NCI-H226 (cell line): ENCODE measurements at regions not wholly inside any gene's neighbourhood (a gene's known extent, or its start where the extent isn't known, plus 50 kb on each side); places are given as distances from the start of the nearest gene placed in this dataset.
"Not testable (repeated sequence)": the region's sequence is repeated elsewhere in the genome, so short reads cannot be mapped to it uniquely, and the experiment has no call there.

Experiments used
- DNase-seq: peaks from one replicate; pipeline ENCODE4 v3.0.0-alpha.2; 2015

DNA sequence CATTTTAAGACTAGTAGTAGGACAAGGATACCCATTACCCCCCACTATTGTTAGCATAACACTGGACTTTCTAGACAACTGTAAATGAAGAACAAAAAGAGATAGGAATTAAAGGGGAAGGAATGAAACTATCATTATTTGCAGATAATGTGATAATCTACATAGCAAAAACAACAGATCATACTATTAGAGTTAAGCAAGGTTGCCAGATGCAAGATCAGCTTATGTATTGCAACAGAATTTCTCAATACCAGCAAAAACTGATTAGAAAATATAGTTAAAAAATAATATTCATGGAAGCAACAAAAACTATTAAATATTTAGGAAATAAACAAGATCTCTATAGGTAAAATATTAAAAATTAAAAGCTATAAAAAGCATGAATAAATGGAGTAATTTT is 194.4 kb upstream of the SPRED2 start:
- DNase-seq: no peak

DNA sequence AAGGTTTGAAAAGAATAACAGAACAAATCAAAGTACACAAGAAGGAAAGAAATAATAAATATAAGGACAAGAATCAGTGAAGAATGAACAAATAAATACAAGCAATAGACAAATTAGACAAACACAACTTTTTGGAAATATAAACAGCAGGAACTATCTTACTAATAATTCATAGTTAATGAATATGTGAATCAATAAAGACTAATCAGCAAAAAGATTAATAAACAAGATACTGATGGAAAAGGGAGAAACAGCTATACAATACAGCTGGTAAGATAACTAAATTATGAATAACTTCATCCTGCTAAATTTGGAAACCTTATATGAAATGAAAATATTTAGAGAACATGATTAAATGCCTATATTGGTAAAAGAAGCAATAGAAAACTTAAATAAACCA is 193.6 kb upstream of the SPRED2 start:
- no peak for DNase-seq

DNA sequence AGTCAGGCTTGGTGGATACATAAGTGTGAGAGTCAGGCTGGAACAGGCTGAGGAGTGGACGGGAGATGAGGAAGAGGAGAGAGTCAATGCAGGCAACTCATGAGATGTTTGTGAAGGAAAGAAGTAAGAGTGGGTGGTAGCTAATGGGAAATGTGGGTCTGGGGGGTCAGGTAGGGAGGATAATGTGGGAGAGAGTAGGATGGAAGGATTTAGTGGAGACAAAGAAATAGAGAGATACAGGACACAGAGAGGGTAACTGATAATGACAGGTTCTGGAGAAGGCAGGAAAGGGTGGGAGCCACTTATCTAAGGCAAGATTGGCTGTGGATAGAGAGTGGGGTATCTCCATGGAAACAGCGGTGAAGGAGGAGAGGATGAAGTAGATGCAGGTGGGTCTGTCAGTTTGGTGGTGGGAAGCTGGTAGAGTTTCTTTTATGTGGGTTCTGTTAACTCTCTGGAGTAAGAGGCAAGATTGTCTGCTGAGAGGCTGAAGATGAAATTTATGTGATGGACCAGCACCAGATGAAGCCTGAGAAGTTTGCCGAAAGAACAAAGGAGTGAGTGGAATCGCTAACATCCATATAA is 190.6 kb upstream of the SPRED2 start:
- no peak for DNase-seq

DNA sequence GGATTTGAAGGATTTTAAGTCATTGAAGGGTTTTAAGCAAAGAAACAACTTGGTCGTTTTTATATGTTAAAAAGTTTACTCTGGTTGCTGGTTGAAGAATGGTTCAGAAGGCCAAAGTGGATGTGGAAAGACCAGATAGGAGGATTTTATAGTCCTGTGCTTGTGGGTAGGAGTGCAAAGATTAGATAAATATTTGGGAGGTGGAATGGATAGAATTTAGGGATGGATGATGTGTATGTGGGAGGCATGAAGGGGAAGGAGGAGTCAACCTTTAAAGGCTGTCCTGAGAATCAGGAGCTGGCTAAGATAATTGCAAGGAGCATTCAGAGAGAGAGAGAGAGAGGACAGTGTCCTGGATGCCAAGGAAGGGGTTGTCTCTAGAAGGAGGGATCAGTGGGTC is 190.1 kb upstream of the SPRED2 start:
- peak; percentile 22 for DNase-seq

DNA sequence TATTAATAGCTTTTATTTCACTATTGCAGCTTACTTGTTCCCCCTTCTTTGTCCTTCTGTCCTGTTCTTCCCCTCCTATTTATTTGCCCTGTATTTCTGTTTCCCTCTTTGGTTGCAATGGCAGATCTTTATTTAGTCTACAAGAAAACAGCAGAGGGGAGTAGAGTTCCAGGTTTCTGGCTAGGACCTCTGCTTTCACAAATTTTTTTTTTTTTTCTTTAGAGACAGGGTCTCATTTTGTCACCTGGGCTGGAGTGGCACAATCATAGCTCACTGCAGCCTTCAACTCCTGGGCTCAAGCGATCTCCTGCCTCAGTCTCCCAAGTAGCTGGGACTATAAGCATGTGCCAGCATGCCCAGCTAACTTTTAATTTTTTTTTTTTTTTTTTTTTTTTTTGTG is 188.1 kb upstream of the SPRED2 start:
- DNase-seq: no peak

DNA sequence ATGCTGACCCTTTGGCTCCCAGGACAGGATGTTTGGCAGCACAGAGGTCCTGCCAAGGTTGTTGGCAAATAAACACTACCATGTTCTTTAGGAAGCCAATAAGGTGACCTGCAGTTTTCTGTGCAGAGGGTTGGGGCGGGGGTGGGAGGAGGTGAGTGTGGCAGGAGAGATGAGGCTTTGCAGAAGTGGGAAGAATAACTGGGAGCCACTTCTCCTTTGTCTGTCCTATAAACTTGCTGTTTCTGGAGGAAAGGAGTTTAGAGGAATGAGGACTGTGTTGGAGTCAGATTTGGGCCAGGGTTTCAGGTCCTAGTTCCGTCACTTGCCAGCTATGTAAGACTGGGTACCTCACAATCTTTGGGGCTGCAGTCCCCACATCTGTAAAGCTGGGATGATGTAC is 187.6 kb upstream of the SPRED2 start:
- no peak for DNase-seq

DNA sequence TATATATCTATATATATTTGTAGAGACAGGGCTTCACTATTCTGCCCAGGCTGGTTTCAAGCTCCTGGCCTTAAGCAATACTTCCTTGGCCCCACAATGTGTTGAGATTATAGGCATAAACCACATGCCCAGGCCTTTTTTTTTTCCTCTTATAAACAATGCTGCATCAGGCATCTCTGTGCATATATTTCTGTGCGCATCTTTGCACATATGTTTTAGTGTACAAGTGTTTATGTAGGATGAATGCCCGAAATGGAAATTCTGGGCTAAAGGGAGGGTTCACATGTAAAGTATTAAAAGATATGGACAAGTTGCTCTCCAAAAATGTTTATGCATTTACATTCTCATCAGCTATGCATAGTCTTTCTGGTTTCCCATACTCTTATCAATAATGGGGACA is 183.2 kb upstream of the SPRED2 start:
- DNase-seq: no peak

DNA sequence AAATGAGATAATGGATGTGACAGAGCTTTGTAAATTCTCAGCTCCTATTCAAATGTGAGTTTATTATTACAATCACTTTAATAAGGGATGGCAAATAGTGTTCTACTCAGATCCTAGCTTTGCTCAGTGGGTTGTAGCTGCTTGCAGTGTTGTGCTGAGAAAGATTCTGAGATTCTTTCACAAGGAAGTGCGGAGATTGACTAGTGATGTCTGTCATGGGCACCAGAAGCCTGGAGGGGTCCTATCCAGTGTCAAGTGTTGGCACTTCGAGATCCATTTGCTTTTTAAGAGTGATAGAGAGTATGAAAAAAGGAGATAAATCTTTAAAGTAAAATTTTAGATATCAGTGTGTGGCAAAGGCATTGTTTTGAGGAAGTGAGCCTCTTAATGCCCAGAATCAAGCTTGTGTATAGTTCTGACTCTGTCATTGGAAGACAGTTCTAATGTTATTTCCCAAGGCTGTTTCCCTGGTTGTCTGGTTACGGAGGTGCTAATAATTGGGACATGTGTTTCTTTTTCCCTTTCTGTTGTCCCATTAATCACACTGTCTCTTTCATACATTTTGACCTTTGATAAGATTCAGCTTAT is 181.7 kb upstream of the SPRED2 start:
- no peak for DNase-seq

DNA sequence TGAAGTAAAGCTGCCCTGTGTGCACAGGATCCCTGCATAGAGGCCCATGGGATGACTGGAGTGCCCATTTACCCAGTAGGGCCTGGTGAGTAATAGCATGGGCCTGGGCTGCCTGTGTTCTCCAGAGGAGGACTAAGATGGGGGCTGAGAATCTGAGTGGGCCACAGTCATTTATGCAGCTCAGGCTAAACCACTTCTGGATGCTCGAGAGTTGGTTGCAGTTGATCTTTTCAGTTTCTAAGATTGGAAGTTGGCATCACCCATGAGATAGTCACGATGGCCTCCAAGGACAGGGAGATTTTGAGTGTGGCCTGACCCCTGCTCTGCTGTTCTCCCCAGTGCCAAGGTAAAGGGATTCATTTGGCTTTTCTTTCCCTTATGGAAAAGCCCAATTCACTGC is 179.1 kb upstream of the SPRED2 start:
- no peak for DNase-seq

DNA sequence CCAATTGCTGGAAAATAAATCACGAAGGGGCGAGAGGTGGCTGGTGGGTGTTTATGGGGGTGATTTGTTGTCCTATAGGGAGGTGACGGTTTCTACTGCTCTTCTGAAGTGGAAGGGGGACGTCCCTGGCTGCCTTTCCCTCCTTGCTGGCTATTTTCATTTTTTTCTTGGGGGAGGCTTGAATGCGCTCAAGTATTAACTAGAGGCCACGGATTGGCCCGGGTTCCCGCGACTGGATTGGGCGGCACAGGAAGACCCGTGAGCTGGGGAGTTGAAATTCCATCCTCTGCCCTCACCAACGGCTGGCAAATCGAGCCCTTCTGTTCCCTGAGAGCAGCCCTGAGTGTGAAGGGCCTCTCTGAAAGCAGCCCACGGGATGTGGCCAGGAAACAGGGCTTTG is 176.5 kb upstream of the SPRED2 start:
- DNase-seq: no peak

DNA sequence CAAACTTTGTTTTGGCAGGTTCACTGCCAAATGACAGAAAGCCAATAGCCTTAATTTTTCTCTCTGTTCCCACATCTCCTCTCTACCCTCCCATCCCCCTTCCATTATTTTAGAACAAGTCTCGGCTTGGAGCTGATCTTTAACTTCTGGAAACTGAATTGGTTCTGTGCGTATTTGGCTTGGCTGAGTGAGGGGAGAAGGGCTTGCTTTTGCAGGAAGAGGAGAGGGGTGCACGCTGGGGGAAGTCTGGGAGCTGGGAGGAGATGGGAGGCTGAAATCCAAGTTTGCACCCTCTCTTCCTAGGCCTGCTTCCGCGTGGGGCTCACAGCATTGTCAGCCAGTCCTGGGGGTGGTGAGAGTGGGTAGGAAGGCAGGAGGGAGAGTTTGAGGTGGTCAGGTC is 176.1 kb upstream of the SPRED2 start:
- DNase-seq: no peak

DNA sequence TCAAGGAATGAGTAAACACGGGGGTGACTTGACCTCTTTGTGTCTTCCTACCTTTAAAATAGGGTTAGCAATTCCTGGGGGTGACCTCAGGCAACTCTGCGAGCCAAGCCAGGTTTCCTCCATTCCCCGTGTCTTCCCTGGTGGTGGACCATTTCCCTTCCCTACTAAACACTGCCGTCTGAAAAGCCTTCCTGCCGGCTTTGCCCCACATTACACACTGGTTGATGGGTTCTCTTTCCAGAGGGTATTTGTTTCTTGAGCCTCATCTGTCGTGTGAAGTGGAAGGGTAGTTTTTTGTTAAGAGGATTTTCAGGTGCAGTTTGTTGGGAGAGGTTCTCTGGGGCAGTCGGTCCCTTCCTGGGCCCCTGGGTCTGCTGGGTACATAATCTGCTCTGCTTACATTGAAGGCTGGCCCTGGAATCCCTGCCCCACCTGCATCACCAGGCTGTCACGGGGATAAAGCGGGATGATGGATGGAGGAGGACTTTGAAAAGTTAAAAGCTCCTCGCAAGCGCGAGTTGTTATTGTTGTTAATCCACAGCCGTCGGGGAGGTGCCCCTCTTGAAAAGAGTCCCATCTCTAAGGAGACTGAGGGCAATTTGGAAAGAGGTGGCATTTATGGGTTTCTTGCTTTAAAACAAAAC is 175.4 kb upstream of the SPRED2 start:
- DNase-seq: no peak

DNA sequence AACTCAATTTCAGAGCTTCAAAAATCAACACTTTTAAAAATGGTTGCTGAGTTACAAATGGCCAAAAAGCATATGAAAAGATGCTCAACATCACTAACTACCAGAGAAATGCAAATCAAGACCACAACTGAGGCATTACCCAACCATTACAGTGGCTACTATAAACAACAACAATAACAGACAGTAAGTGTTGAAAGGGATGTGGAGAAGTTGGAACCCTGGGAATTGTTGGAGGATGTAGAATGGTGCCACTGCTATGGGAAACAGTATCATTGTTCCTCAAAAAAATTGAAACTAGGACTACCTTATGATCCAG is 173.3 kb upstream of the SPRED2 start:
- DNase-seq: no peak

DNA sequence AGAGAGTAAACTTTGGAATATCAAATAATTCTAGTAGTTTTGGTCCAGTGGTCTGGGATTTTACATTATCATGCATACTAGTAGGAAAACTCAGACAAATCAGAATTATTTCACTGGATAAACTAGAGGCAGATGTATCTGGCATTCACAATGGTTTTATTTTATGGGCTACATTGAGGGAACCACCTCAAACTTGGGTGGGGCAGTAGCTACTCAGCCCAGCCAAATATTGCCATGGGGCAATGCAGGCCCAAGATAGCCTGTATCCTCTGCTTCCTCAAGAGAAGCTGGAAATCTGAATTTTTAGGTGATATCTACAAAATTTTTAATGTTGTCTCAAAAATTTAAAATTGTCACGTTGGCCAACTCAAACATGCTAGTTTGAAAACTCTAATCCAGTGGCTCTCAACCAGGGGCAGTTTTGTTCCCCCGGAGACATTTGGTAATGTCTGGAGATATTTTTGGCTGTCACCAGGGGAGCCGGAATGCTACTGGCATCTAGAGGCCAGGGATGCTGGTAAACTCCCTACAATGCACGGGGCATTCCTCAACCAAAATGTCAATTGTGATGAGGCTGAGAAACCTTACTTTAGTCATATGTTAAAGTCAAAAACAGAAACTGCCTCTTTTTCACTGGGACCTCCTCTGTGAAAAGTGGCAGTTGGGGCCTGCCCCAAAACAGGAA is 172.8 kb upstream of the SPRED2 start:
- DNase-seq: no peak

DNA sequence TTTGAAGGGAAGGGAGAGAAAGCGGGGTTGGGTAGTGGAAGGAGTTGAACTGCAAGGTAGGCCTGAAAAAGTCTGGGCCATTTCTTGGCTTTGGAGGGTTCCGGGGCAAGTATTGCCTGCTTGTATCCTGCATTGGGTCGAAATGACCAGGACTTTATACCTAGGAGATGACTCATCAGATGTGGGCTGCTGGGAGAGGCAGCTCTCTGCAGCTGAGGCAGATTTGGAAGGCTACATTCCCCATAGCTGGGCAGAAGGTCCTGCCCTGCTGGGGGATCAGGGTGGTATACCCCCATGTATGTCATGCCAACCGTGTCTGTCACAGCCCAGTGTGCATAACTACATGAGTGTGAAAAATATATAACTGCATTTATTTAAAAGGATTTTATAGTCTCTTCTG is 171.8 kb upstream of the SPRED2 start:
- peak; percentile 28 for DNase-seq

DNA sequence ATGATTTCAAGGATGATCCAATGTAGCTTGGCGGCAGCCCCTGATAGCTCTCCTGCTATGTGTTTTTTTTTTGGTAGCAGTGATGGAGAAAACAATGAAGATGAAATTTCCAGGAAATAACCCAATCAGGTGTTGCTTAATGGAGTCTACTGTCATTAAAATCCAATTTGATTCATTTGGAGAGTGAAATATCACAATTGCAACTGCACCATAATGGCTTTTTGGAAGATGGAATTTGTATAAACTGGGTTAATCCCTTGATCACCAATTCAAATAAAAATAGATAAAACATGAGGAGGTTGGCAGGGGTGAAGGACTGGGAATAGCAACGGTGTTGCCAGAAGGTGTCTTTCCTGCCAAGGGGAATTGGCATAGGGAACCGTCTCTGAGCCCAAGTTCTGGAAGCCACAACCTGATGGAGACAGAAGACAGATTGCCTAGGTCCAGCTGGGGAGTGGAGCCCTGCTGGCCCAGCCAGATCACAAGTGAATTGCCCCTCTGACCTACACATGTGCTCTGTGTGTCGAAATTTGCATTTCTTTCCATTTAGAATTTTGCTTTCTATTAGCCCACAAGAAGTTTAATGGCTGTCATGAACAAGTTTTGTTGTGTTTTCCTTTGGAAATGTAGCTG is 170.3 kb upstream of the SPRED2 start:
- no peak for DNase-seq

DNA sequence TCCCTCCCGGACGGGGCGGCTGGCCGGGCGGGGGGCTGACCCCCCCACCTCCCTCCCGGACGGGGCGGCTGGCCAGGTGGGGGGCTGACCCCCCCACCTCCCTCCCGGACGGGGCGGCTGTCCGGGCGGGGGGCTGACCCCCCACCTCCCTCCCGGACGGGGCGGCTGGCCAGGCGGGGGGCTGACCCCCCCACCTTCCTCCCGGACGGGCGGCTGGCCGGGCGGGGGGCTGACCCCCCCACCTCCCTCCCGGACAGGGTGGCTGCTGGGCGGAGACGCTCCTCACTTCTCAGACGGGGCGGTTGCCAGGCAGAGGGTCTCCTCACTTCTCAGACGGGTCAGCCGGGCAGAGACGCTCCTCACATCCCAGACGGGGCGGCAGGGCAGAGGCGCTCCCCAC is 168.5 kb upstream of the SPRED2 start:
- DNase-seq: not testable (repeated sequence)

DNA sequence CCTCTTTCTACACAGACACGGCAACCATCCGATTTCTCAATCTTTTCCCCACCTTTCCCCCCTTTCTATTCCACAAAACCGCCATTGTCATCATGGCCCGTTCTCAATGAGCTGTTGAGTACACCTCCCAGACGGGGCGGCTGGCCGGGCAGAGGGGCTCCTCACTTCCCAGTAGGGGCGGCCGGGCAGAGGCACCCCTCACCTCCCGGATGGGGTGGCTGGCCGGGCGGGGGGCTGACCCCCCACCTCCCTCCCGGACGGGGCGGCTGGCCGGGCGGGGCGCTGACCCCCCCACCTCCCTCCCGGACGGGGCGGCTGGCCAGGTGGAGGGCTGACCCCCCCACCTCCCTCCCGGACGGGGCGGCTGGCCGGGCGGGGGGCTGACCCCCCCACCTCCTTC is 168.0 kb upstream of the SPRED2 start:
- DNase-seq: not testable (repeated sequence)

DNA sequence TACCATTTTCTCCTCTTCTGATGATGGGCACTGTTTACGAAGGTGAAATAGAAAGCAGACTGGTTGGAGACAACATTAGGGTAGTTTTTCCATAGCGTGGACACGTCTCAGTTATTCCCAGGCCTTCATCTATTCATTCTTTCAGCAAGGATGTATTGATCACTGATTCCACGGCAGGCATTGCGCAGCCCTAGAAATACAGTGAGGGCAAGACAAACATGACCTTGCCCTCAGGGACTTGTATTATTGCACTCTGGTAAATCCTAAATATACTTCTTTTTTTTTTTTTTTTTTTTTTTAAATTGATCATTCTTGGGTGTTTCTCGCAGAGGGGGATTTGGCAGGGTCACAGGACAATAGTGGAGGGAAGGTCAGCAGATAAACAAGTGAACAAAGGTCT is 167.3 kb upstream of the SPRED2 start:
- DNase-seq: no peak

DNA sequence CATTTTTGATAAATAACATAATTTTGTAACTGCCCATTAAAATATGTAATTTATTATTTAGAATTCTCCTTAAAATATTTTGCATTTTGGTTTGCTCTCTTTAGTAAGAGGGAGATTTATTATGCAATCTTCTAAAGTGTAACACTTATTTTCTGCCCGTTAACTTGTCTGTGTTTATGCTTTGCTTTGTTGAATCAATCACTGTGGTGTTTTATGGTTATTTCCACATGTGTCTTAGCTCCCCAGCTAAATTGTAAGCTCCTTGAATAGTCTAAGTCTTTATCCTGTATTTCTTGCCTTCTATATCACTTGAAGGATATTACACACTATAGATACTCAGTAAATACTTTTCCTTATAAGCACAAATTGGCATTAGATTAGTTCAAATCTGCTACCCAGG is 166.6 kb upstream of the SPRED2 start:
- DNase-seq: no peak

DNA sequence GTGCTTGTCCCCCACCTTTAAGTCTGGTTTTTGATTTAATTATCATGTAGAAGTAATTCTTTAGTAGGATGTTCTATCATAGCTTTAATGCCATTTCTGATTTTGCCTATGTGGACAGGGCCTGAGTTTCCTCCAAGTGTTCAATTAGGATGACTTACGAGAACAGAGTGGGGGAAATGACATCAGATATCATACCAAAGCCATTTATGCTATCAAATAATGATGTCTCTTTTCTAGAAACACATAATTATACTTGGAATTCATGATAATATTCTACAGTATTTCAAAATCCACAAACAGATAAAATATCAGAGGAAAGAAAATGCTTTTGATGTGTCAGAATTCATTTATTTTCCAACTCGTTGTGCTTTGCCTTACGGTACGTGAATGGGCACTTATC is 165.9 kb upstream of the SPRED2 start:
- no peak for DNase-seq

DNA sequence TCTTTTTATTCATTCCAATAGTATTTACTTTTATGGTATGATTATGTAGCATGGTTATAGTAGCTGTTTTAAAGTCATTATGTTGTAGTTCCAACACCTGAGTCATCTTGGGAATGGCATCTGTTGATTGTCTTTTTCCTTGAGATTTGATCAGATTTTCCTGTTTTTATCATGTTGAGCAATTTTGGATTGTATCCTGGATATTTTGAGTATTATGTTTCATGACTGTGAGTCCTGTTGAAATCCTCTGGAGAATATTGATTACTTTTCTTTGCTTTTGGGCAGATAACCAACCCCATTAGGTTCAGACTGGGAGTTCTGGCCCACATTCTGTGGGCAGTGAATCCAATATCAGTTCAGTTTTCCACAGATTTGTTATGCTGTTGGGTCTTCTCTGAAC is 163.2 kb upstream of the SPRED2 start:
- no peak for DNase-seq

DNA sequence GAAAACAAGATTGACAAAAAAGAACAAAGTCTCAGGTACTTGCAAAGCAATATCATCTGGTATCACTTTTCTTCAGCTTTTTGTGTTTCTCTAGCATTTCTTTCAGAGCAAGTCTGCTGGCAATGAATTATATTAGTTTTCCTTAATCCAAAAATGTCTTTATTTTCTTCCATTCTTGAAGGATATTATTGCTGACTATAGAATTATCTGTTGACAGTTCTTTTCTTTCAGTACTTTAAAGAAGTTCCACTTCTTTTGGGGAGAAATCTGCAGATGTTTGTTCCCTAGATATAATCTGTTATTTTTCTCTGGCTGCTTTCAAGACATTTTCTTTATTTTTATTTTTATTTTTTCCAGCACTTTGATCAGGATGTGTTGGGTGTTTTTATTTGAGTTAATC is 161.8 kb upstream of the SPRED2 start:
- DNase-seq: no peak

DNA sequence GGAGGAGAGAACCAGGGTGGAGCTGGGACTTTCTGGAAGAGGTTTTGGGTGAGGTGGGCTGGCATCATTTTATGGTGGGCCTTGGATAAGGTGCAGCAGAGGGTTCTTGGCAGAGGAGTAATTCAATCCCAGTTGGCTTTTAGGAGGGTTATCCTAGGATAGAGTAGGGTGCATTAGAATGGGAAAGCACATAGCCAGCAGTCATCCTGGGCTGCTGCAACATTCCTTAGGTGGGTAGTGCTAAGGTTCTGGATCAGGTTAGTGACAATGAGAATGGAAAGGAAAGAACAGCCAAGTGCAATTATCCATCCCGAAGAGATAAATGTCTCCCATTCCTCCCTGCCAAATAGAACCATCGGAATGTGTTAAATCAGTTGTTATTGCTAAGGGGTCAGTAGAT is 157.3 kb upstream of the SPRED2 start:
- DNase-seq: no peak
